Vagina (tissue), 2 donors: ENCODE measurements at regions not wholly inside any gene's neighbourhood (a gene's known extent, or its start where the extent isn't known, plus 50 kb on each side); places are given as distances from the start of the nearest gene placed in this dataset.

ENCODE experiments used
- DNase-seq, 2 donors: peaks; one replicate each; pipeline ENCODE4 v3.0.0-alpha.2; 2017; ENCODE audit errors: extremely low spot score in 2 of 2
- H3K27ac ChIP-seq: fragments of 200-600 bp; sonication (generic); one replicate; pipeline ENCODE4 v1.5.1; 2019
- H3K27me3 ChIP-seq: fragments of 200-600 bp; sonication (generic); one replicate; pipeline ENCODE4 v1.5.1; 2019
- H3K36me3 ChIP-seq, 2 donors: fragments of 200-600 bp; sonication (generic); one replicate each; pipeline ENCODE4 v1.5.1; 2017 to 2019
- H3K4me1 ChIP-seq: fragments of 200-600 bp; sonication (generic); one replicate; pipeline ENCODE4 v1.5.1; 2019
- H3K4me3 ChIP-seq, 2 donors: fragments of 200-600 bp; sonication (generic); 1 replicate in 1 of 2; 2 replicates in 1 of 2; pipeline ENCODE4 v1.5.1; 2016 to 2019
- H3K9me3 ChIP-seq: fragments of 200-600 bp; sonication (generic); one replicate; pipeline ENCODE4 v1.5.1; 2019
- CTCF ChIP-seq, 3 experiments: fragments of 450-650 bp in 2 of 3; fragments of 200-600 bp in 1 of 3; sonication (generic) in 1 of 3; IDR thresholded peaks; one replicate each; pipeline ENCODE4 v1.5.1; 2017 to 2019; ENCODE audit warnings: antibody characterized with exemption in 3 of 3, mild to moderate bottlenecking in 2 of 3, moderate library complexity in 2 of 3
- POLR2A ChIP-seq, 2 donors: fragments of 450-650 bp; IDR thresholded peaks; one replicate each; pipeline ENCODE4 v1.6.1; 2017; ENCODE audit warnings: antibody characterized with exemption in 2 of 2, mild to moderate bottlenecking in 2 of 2, moderate library complexity in 2 of 2
- POLR2AphosphoS5 ChIP-seq, 2 donors: sonication (generic); formaldehyde crosslinking; IDR thresholded peaks; one replicate each; pipeline ENCODE4 v1.9.0; 2017; ENCODE audit warnings: antibody characterized with exemption in 2 of 2, mild to moderate bottlenecking in 2 of 2, low read depth in 1 of 2; ENCODE audit not compliant: insufficient read depth in 1 of 2
- intact Hi-C: fragments of 100-400 bp; cut with DNase I; formaldehyde crosslinking; loops from one replicate; pipeline ENCODE4 v1.15.1; 2023

- H3K27me3 ChIP-seq: no peaks in the 10 kb centered on the region
- no peak for DNase-seq
- H3K4me1 ChIP-seq: no peaks in the 10 kb centered on the region
- no peaks in the 10 kb centered on the region for H3K9me3 ChIP-seq
- H3K4me3 ChIP-seq: no peak overlapping the region
- TF ChIP-seq POLR2AphosphoS5 (IDR thresholded peaks at IDR 0.05; ENCODE audit: insufficient read depth in 1 of 2, low read depth in 1 of 2) (no peak), CTCF (IDR thresholded peaks at IDR 0.05) (no peak), POLR2A (IDR thresholded peaks at IDR 0.05) (no peak)
- no peak overlapping the region for H3K27ac ChIP-seq
- intact Hi-C loops: no loop called here
- H3K36me3 ChIP-seq: no peaks in the 10 kb centered on the region
These were observed 444.0 kb upstream of the TRAM1L1 start for GRCh38 chr4:117529401-117529800.

- H3K27me3 ChIP-seq: no peaks in the 10 kb centered on the region
- DNase-seq: no peak
- H3K9me3 ChIP-seq: no peaks in the 10 kb centered on the region
- no peaks in the 10 kb centered on the region for H3K4me1 ChIP-seq
- no peak overlapping the region for H3K4me3 ChIP-seq
- no peaks in the 10 kb centered on the region for H3K36me3 ChIP-seq
- intact Hi-C loops: no loop called here
- H3K27ac ChIP-seq: no peak overlapping the region
- TF ChIP-seq CTCF (IDR thresholded peaks at IDR 0.05) (no peak), POLR2A (IDR thresholded peaks at IDR 0.05) (no peak), POLR2AphosphoS5 (IDR thresholded peaks at IDR 0.05; ENCODE audit: insufficient read depth in 1 of 2, low read depth in 1 of 2) (no peak)
These were observed 448.1 kb upstream of the TRAM1L1 start for GRCh38 chr4:117533501-117533900.

DNA sequence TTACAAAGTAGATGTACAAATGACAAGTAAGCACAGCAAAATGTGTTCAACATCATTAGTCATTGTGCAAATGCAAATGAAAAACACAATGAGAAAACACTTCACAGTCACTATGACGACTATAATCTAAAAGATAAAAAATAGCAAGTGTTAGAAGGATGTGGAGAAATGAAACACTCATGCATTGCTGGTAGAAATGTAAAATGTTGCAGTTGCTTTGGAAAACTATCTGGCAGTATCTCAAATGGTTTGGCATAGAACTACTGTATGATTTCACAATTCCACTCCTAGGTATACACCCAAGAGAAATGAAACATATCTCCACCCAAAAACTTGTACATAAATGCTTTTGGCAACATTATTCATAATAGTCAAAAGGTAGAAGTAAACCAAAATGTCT lies 459.7 kb upstream of the TRAM1L1 start:
- intact Hi-C loops: no loop called here
- no peak for DNase-seq
- H3K4me3 ChIP-seq: no peak overlapping the region
- TF ChIP-seq CTCF (IDR thresholded peaks at IDR 0.05) (no peak), POLR2A (IDR thresholded peaks at IDR 0.05) (no peak), POLR2AphosphoS5 (IDR thresholded peaks at IDR 0.05; ENCODE audit: insufficient read depth in 1 of 2, low read depth in 1 of 2) (no peak)
- H3K27ac ChIP-seq: no peak overlapping the region
- H3K9me3 ChIP-seq: no peaks in the 10 kb centered on the region
- H3K4me1 ChIP-seq: no peaks in the 10 kb centered on the region
- H3K27me3 ChIP-seq: no peaks in the 10 kb centered on the region
- H3K36me3 ChIP-seq: no peaks in the 10 kb centered on the region

DNA sequence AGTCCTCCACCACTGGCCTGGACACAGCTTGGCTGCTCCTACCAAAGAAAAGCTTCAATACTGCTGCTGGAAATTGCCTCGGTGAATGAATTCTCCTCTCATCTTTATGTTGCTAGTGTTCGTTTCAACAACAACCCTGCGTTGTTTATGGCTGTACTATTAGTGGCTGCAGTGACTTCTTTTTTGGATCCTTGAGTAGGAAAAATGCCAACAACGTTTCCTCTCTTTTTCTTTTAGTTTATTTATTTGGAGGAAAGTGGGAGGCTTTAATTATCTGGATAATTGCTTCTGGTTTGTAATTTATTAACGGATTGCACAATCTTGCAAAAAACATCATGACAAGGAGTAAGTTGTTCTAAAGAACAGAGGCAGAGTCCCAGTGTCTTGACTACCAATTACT lies 464.1 kb upstream of the TRAM1L1 start:
- DNase-seq: no peak
- Histone ChIP-seq H3K9me3 (no peaks in the 10 kb centered on the region), H3K4me3 (no peak overlapping the region), H3K36me3 (no peaks in the 10 kb centered on the region), H3K27me3 (no peaks in the 10 kb centered on the region), H3K27ac (no peak overlapping the region), H3K4me1 (no peaks in the 10 kb centered on the region)
- intact Hi-C loops: no loop called here
- no peak for TF ChIP-seq POLR2A (IDR thresholded peaks at IDR 0.05)
- TF ChIP-seq CTCF (IDR thresholded peaks at IDR 0.05): no peak
- TF ChIP-seq POLR2AphosphoS5 (IDR thresholded peaks at IDR 0.05; ENCODE audit: insufficient read depth in 1 of 2, low read depth in 1 of 2): no peak

- Histone ChIP-seq H3K4me3 (no peak overlapping the region), H3K4me1 (no peaks in the 10 kb centered on the region), H3K27me3 (no peaks in the 10 kb centered on the region), H3K9me3 (no peaks in the 10 kb centered on the region), H3K36me3 (no peaks in the 10 kb centered on the region), H3K27ac (no peak overlapping the region)
- DNase-seq: no peak
- TF ChIP-seq POLR2A (IDR thresholded peaks at IDR 0.05): no peak
- intact Hi-C loops: no loop called here
These were observed 464.7 kb upstream of the TRAM1L1 start for GRCh38 chr4:117550085-117550484.

- Histone ChIP-seq H3K27ac (no peak overlapping the region), H3K4me3 (no peak overlapping the region), H3K9me3 (no peaks in the 10 kb centered on the region), H3K27me3 (no peaks in the 10 kb centered on the region), H3K4me1 (no peaks in the 10 kb centered on the region), H3K36me3 (no peaks in the 10 kb centered on the region)
- intact Hi-C loops: no loop called here
- no peak for TF ChIP-seq POLR2A (IDR thresholded peaks at IDR 0.05)
- no peak for TF ChIP-seq POLR2AphosphoS5 (IDR thresholded peaks at IDR 0.05; ENCODE audit: insufficient read depth in 1 of 2, low read depth in 1 of 2)
- no peak for TF ChIP-seq CTCF (IDR thresholded peaks at IDR 0.05)
- no peak for DNase-seq
These were observed 474.0 kb upstream of the NDST3 start for GRCh38 chr4:117560329-117560728.
